NCI-H510A treated with DMSO at 0.1 percent for 48 hours (cell line): ENCODE measurements at regions not wholly inside any gene's neighbourhood (a gene's known extent, or its start where the extent isn't known, plus 50 kb on each side); places are given as distances from the start of the nearest gene placed in this dataset.

ENCODE experiments used
- DNase-seq: peaks from one replicate; lab custom pipeline; 2025; lab: John Stamatoyannopoulos, UW

GRCh38 chr17:13302983-13303382, 285.2 kb upstream of the ELAC2 start:
- no peak for DNase-seq

GRCh38 chr17:13302419-13302818, 284.6 kb upstream of the ELAC2 start:
- DNase-seq = no peak

GRCh38 chr17:13297183-13297582, 279.4 kb upstream of the ELAC2 start:
- DNase-seq = no peak

GRCh38 chr17:13293421-13293820, 275.6 kb upstream of the ELAC2 start:
- no peak for DNase-seq

- no peak for DNase-seq
Measured at GRCh38 chr17:13292291-13292690, 274.5 kb upstream of the ELAC2 start.

- no peak for DNase-seq
Measured at GRCh38 chr17:13288248-13288647, 270.4 kb upstream of the ELAC2 start.

- DNase-seq = no peak
Measured at GRCh38 chr17:13287226-13287625, 269.4 kb upstream of the ELAC2 start.

GRCh38 chr17:13283606-13284005, 265.8 kb upstream of the ELAC2 start:
- DNase-seq = no peak

GRCh38 chr17:13281626-13282025, 263.8 kb upstream of the ELAC2 start:
- no peak for DNase-seq

- no peak for DNase-seq
Measured at GRCh38 chr17:13273806-13274205, 256.0 kb upstream of the ELAC2 start.

GRCh38 chr17:13272296-13272695, 254.5 kb upstream of the ELAC2 start:
- DNase-seq = no peak

GRCh38 chr17:13268791-13269595, 251.2 kb upstream of the ELAC2 start:
- no peak for DNase-seq

GRCh38 chr17:13266606-13267005, 248.8 kb upstream of the ELAC2 start:
- DNase-seq = no peak

GRCh38 chr17:13265311-13265710, 247.5 kb upstream of the ELAC2 start:
- no peak for DNase-seq

GRCh38 chr17:13263746-13264145, 245.9 kb upstream of the ELAC2 start:
- DNase-seq = no peak

- DNase-seq = no peak
Measured at GRCh38 chr17:13256545-13256944, 238.7 kb upstream of the ELAC2 start.

- DNase-seq = no peak
Measured at GRCh38 chr17:13253733-13254410, 236.0 kb upstream of the ELAC2 start.

GRCh38 chr17:13244513-13244912, 226.7 kb upstream of the ELAC2 start:
- no peak for DNase-seq

GRCh38 chr17:13243585-13243984, 225.8 kb upstream of the ELAC2 start:
- DNase-seq = no peak

GRCh38 chr17:13240851-13241250, 223.0 kb upstream of the ELAC2 start:
- no peak for DNase-seq

GRCh38 chr17:13230350-13231264, 212.8 kb upstream of the ELAC2 start:
- no peak for DNase-seq

GRCh38 chr17:13228225-13228624, 210.4 kb upstream of the ELAC2 start:
- no peak for DNase-seq

GRCh38 chr17:13222975-13223374, 205.1 kb upstream of the ELAC2 start:
- DNase-seq = no peak
